Psoas muscle (tissue), 7 donors: ENCODE measurements at regions not wholly inside any gene's neighbourhood (a gene's known extent, or its start where the extent isn't known, plus 50 kb on each side); places are given as distances from the start of the nearest gene placed in this dataset.

Experiments
- ATAC-seq, 4 donors: fragments of 200-7000 bp; cut with Tn5 transposase; one replicate each; pipeline ENCODE4 v1.9.1; 2020; ENCODE audit warnings: moderate library complexity in 3 of 4, mild to moderate bottlenecking in 2 of 4
- DNase-seq, 2 donors: peaks; one replicate each; pipeline ENCODE4 v3.0.0-alpha.2; 2020
- H3K27ac ChIP-seq: fragments of 200-600 bp; one replicate; pipeline ENCODE4 v1.8.0; 2022
- H3K27me3 ChIP-seq, 3 donors: fragments of 200-600 bp in 1 of 3; one replicate each; pipeline versions ENCODE4 v1.6.1 to v1.8.0; 2013 to 2022; ENCODE audit warnings: low read length in 2 of 3, mild to moderate bottlenecking in 2 of 3, moderate library complexity in 1 of 3; ENCODE audit not compliant: insufficient read depth in 3 of 3
- H3K36me3 ChIP-seq, 2 donors: fragments of 200-600 bp in 1 of 2; one replicate each; pipeline versions ENCODE4 v1.6.1 to v1.8.0; 2013 to 2022; ENCODE audit warnings: low read depth in 1 of 2, mild to moderate bottlenecking in 1 of 2, moderate library complexity in 1 of 2; ENCODE audit not compliant: insufficient read depth in 1 of 2
- H3K4me1 ChIP-seq: fragments of 200-600 bp; one replicate; pipeline ENCODE4 v1.8.0; 2022
- H3K4me3 ChIP-seq: fragments of 200-600 bp; one replicate; pipeline ENCODE4 v1.8.0; 2022; ENCODE audit warnings: mild to moderate bottlenecking
- H3K9me3 ChIP-seq: fragments of 200-600 bp; one replicate; pipeline ENCODE4 v1.8.0; 2022
- WGBS, 3 donors: extraction: QIAGEN DNeasy Blood & Tissue Kit; methylation state at CpG; one replicate each; pipeline versions ENCODE4 v1.1.6 to v1.1.7; 2013; 5-methylcytosine and 5-hydroxymethylcytosine counted together
- intact Hi-C, 2 donors: fragments of 100-400 bp; cut with DNase I; formaldehyde crosslinking; loops; one replicate each; pipeline versions ENCODE4 v1.11.0 to v1.14.2; 2022
- TF ChIP-seq, protein P1 (sequence below): fragments of 200-600 bp; IDR thresholded peaks from one replicate; pipeline ENCODE4 v1.8.0; 2022; ENCODE audit warnings: antibody characterized with exemption
- donor health status: healthy with polysubstance abuse.
- donor health status: DM: no; HTN: no; CAD: no; lungs with moderate emphysema.
- donor health status: Bipolar disorder and iron deficiency.
- donor health status: healthy.
- donor health status: DM: yes; HTN: yes; CAD: no.
- donor health status: DM: no; HTN: no; CAD: no.
- donor health status: DM: yes; HTN: yes; CAD: no.

DNA sequence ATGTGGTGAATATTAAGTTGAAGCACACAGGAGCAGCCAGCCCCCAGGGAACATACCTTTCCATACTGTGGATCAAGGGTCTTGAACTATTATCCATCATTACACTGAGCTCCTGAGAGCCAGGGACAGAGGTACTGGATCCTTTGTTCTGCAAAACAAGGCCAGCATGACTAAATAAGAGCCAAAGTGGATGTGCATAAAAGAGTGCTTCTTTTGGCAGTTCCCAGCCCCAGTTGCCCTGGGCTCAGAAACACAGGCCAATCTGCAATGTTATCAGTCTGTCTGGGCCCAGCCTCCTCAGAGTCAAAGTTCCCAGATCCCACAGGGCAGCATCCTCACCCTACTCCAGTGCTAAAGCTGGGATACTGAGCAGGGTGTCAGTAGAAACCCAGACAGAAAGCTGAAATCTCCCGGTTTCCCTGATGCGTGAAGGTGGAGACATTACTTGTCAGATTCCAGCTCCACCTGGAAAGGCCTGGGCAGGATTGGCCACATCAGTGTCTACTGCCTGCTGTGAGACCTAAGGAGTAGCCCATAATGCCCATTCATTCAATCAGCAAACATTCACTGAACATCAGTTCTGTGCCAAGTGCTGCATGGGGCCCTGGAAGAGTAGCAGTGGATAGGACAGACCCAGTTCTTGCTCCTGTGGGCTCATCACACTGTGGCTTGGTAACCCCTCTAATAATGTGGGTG is 342.7 kb downstream of the CXCL12 start:
- WGBS, 3 donors = 90 to 93% (median 93%) methylated on average over 2 of the region's 2 CpGs
- Histone ChIP-seq H3K27ac (no peak overlapping the region), H3K36me3 (no peaks in the 10 kb centered on the region), H3K27me3 (peaks cover 0 to 2% (median 0%) of the 10 kb centered on the region in 3 donors), H3K4me1 (no peaks in the 10 kb centered on the region), H3K9me3 (no peaks in the 10 kb centered on the region), H3K4me3 (no peak overlapping the region)
- TF ChIP-seq, protein P1, sequence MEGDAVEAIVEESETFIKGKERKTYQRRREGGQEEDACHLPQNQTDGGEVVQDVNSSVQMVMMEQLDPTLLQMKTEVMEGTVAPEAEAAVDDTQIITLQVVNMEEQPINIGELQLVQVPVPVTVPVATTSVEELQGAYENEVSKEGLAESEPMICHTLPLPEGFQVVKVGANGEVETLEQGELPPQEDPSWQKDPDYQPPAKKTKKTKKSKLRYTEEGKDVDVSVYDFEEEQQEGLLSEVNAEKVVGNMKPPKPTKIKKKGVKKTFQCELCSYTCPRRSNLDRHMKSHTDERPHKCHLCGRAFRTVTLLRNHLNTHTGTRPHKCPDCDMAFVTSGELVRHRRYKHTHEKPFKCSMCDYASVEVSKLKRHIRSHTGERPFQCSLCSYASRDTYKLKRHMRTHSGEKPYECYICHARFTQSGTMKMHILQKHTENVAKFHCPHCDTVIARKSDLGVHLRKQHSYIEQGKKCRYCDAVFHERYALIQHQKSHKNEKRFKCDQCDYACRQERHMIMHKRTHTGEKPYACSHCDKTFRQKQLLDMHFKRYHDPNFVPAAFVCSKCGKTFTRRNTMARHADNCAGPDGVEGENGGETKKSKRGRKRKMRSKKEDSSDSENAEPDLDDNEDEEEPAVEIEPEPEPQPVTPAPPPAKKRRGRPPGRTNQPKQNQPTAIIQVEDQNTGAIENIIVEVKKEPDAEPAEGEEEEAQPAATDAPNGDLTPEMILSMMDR = no peak
- ATAC-seq = no peak
- intact Hi-C loops = loop anchor here in 1 of 2 donors (10.0 kb wide), 1 partner anchor 357 kb away; no protein-coding TSS in a partner anchor
- no peak for DNase-seq

DNA sequence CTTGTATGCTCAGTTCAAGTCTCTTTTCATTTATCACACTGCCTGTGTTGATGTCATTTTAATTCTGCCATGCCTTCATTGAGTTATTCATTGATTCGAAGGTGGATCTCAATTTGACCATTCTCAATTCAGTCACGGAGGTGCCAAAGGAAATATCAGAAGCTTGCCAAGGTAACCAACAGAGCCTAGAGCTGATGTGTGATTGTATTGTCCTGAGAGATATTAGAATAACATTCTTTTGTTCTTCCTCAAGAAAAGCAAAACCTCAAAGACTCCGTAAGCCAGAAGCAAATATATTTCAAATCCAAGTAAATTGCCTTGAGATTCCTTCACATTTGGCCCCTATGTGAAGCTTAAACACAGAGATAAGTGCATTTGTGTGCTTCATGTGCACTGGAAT is 345.3 kb downstream of the CXCL12 start:
- H3K4me3 ChIP-seq = no peak overlapping the region
- ATAC-seq (no peak), DNase-seq (no peak)
- TF ChIP-seq, protein P1 = no peak
- no peaks in the 10 kb centered on the region for H3K36me3 ChIP-seq
- no peak overlapping the region for H3K27ac ChIP-seq
- no peaks in the 10 kb centered on the region for H3K9me3 ChIP-seq
- intact Hi-C loops = no loop called here
- peaks cover 0 to 2% (median 0%) of the 10 kb centered on the region in 3 donors for H3K27me3 ChIP-seq
- WGBS, 3 donors = 60 to 75% (median 75%) methylated on average over 3 of the region's 3 CpGs
- H3K4me1 ChIP-seq = no peaks in the 10 kb centered on the region

GRCh38 chr10:44036425-44036824 is 348.5 kb downstream of the CXCL12 start:
- Histone ChIP-seq H3K9me3 (no peaks in the 10 kb centered on the region), H3K27me3 (no peaks in the 10 kb centered on the region), H3K4me3 (no peak overlapping the region), H3K27ac (no peak overlapping the region), H3K36me3 (no peaks in the 10 kb centered on the region), H3K4me1 (no peaks in the 10 kb centered on the region)
- intact Hi-C loops = no loop called here
- 58 to 76% (median 72%) methylated on average over 3 of the region's 3 CpGs for WGBS, 3 donors
- no peak for ATAC-seq
- TF ChIP-seq, protein P1 = no peak
- DNase-seq = no peak

- DNase-seq (no peak), ATAC-seq (no peak)
- no peak overlapping the region for H3K4me3 ChIP-seq
- intact Hi-C loops = no loop called here
- no peaks in the 10 kb centered on the region for H3K27me3 ChIP-seq
- TF ChIP-seq, protein P1 = no peak
- H3K27ac ChIP-seq = no peak overlapping the region
- H3K36me3 ChIP-seq = no peaks in the 10 kb centered on the region
- 78 to 88% (median 79%) methylated on average over 8 of the region's 8 CpGs for WGBS, 3 donors
- H3K9me3 ChIP-seq = no peaks in the 10 kb centered on the region
- no peaks in the 10 kb centered on the region for H3K4me1 ChIP-seq
These were observed 349.3 kb downstream of the CXCL12 start for GRCh38 chr10:44035474-44036197.
